ENCODE measurements at regions not wholly inside any gene's neighbourhood (a gene's known extent, or its start where the extent isn't known, plus 50 kb on each side); places are given as distances from the start of the nearest gene placed in this dataset.
"Not testable (repeated sequence)": the region's sequence is repeated elsewhere in the genome, so short reads cannot be mapped to it uniquely, and the experiment has no call there.

DNA sequence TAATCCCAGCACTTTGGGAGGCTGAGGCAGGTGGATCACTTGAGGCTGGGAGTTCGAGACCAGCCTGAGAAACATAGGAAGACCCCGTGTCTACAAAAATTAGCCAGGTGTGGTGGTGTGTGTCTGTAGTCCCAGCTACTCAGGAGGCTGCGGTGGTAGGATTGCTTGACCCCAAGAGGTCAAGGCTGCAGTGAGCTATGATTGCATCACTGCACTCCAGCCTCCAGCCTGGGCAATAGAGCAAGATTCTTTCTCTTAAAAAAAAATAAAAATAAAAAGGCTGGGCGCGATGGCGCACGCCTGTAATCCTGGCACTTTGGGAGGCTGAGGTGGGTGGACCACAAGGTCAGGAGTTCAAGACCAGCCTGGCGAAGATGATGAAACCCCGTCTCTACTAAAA, 119.4 kb downstream of the NPTX2 start:
- not testable (repeated sequence) for H3K27ac Mint-ChIP-seq; H3K4me3 Mint-ChIP-seq; H3K9me3 Mint-ChIP-seq; DNase-seq; H3K27me3 Mint-ChIP-seq (ENCODE audit: low read depth in 3 of 3); H3K4me1 Mint-ChIP-seq; H3K36me3 Mint-ChIP-seq

DNA sequence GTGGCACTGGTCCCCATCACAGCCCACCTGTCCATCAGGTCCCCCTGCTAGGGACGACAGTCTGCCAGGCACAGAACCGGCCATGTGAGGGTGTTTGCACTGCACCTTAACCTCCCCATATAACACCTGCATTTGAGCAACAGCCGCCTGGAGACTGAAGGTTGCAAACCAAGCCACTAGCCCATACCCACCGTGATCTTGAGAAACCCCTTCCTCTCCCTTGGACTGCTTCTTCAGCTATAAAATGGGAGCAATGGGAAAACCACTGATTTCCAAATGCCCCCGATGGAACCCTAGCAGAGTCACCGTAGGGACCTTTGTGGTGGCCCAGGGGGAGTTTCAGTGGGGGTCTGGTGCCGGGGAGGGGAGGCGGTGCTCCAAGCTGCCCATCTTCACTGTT, 120.1 kb downstream of the NPTX2 start:
- no peaks in the 10 kb centered on the region for H3K36me3 Mint-ChIP-seq
- H3K27ac Mint-ChIP-seq = no peak overlapping the region
- peaks cover 0 to 5% (median 0%) of the 10 kb centered on the region in 3 donors for H3K27me3 Mint-ChIP-seq (ENCODE audit: low read depth in 3 of 3)
- no peaks in the 10 kb centered on the region for H3K4me1 Mint-ChIP-seq
- H3K9me3 Mint-ChIP-seq = peaks cover 0 to 1% (median 0%) of the 10 kb centered on the region in 6 donors
- no peak overlapping the region for H3K4me3 Mint-ChIP-seq
- DNase-seq = no peak

DNA sequence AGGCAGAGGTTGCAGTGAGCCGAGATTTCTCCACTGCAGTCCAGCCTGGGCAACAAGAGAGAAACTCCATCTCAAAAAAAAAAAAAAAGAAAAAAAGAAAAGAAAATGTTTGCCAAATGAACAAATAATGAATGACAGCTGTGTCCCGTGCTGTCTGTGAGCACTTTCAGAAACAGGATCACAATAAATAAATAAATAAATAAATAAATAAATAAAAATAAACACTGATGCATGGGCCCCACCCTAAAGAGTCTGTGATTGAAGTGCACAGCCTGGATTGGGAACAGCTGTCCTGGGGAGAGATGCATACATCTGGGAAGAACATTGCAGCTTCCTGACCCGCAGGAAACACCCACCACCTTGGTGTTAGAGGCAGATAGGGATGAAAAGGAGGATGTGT, 123.6 kb downstream of the NPTX2 start:
- peaks cover 0 to 3% (median 0%) of the 10 kb centered on the region in 3 donors for H3K27me3 Mint-ChIP-seq (ENCODE audit: low read depth in 3 of 3)

DNA sequence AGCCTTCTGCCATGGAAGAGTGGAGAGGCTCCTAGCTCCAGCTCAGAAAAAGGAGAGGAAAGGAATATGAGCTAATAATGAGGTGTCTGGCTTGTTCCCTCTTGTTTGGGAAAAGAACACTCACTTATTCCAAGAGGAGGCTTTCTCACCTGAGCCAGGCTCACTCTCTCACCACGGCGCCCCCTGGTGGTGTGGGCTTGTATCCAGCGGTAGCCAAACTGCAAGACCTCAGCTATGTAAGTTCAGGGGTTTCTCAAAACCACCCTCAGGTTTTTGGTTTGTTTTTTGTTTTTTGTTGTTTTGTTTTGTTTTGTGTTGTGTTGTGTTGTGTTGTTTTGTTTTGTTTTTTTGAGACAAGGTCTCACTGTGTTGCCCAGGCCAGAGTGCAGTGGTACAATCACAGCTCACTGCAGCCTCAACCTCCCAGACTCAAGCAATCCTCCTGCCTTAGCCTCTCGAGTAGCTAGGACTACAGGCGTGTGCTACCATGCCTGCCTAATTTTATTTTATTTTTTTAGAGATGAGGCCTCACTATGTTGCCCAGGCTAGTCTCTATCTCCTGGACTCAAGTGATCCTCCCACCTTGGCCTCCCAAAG, 124.0 kb downstream of the TMEM130 start:
- Mint-ChIP-seq H3K36me3 (no peaks in the 10 kb centered on the region), H3K27me3 (ENCODE audit: low read depth in 3 of 3) (peaks cover 2 to 5% (median 4%) of the 10 kb centered on the region in 3 donors), H3K27ac (no peak overlapping the region), H3K4me3 (no peak overlapping the region), H3K4me1 (no peaks in the 10 kb centered on the region), H3K9me3 (no peaks in the 10 kb centered on the region)
- peak; percentile 29 to 39 (median 36) for DNase-seq

More for the DNA sequence above, 123.6 kb downstream of the NPTX2 start:
- Mint-ChIP-seq H3K4me1 (no peaks in the 10 kb centered on the region), H3K4me3 (no peak overlapping the region), H3K9me3 (no peaks in the 10 kb centered on the region), H3K27ac (no peak overlapping the region), H3K36me3 (no peaks in the 10 kb centered on the region)
- DNase-seq = no peak

DNA sequence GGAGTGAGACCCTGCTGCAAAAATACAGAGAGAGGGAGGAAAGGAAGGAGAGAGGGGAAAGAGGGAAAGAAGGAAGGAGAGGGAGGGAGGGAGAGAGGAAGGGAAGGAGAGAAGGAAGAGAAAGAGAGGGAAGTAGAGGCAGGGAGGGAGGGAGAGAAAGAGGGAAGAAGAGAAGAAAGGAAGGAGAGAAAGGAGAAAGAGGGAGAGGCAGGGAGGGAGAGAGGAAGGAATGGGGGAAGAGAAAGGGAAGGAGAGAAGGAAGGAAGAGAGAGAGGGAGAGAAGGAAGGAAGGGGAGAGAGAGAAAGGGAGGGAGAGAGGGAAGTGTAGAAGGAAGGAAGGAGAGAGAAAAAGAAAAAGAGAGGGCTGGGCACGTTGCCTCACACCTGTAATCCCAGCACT, 121.7 kb downstream of the TMEM130 start:
- H3K9me3 Mint-ChIP-seq = no peaks in the 10 kb centered on the region
- H3K4me1 Mint-ChIP-seq = no peaks in the 10 kb centered on the region
- peaks cover under 1 to 5% (median 4%) of the 10 kb centered on the region in 3 donors for H3K27me3 Mint-ChIP-seq (ENCODE audit: low read depth in 3 of 3)
- no peak overlapping the region for H3K4me3 Mint-ChIP-seq
- DNase-seq = no peak
- no peak overlapping the region for H3K27ac Mint-ChIP-seq
- H3K36me3 Mint-ChIP-seq = no peaks in the 10 kb centered on the region

DNA sequence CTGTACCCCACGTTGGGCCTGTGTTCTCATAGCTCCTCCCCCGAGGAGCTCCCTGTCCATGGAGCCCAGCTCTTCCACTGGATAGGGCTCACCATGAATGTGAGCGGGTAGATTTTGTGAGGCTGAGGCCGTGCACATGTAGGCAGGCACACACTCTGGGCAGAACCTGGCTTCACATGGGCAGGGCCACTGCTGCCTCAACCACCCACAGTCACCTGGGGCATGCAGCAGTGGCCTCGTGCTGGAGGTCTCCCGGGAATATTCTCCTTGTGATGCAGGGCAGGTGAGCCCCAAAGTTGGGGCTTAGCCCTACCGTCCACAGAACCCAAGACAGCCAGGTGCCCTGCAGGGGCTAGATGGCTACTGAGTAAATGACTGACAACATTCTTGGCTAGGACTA, 116.6 kb downstream of the TMEM130 start:
- Mint-ChIP-seq H3K27ac (no peak overlapping the region), H3K9me3 (peaks cover 0 to 1% (median 0%) of the 10 kb centered on the region in 6 donors), H3K36me3 (no peaks in the 10 kb centered on the region), H3K4me1 (no peaks in the 10 kb centered on the region), H3K4me3 (no peak overlapping the region), H3K27me3 (ENCODE audit: low read depth in 3 of 3) (peaks cover 0 to 5% (median 2%) of the 10 kb centered on the region in 3 donors)
- no peak for DNase-seq

DNA sequence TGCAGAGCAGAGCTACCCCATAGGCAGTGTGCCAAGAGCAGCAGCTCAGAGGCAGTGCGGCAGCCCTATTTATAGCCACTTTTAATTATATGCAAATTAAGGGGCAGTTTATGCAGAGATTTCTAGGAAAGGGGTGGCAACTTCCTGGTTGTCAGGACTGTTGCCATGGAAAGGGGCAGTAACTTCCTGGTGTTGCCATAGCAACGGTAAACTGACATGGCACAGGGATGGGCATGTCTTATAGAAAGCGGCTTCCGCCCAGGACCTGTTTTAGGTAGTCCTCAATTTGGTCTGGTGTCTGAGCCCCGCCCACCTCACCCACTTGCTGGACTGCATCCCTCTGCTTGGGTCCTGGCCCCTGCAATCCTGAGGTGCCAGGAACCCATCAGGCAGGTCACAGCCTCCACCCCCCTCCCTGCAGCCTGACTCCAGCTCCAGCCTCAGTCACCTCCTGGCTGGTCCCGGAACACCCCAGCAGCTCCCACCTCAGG, 115.8 kb downstream of the TMEM130 start:
- Mint-ChIP-seq H3K4me1 (no peaks in the 10 kb centered on the region), H3K27me3 (ENCODE audit: low read depth in 3 of 3) (peaks cover 0 to 4% (median 0%) of the 10 kb centered on the region in 3 donors), H3K9me3 (peaks cover 0 to 1% (median 0%) of the 10 kb centered on the region in 6 donors), H3K4me3 (no peak overlapping the region), H3K27ac (no peak overlapping the region), H3K36me3 (no peaks in the 10 kb centered on the region)
- DNase-seq = no peak

DNA sequence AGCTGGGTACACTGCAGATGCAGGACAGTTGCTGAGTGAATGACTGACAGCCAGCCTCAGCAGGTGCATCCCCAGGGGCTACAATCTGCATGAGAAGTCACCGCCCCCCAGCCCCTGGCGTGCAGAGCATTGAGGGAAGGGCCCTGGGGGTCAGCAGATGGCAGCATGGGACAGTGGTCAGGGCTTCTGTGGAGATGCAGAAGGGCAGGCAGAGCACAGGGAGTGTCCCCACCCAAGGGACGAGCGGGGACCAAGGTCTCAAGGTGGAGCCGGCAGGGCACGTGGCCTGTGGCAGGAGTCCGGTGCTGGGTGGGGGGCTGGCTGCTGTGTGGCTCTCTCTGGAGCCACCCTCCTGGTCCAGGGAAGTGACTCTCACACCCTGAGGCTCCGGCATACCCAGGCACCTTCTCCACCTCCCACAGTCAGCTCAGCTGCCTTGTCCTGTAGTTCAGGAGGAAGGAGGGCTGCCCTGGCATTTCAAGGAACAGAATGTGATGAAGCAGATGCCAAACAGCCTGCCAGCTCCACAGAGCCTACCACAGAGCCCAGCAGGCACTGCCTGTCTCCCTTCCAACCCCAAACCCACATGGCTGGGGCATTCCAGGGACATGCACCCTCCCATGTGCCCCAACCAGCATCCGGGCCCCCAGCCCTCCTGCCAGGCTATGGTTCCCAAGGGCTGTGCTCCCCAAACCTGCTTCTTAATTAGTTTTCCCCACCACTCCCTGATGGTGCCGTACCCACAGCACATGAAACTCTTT, 114.5 kb downstream of the TMEM130 start:
- Mint-ChIP-seq H3K36me3 (no peaks in the 10 kb centered on the region), H3K4me1 (no peaks in the 10 kb centered on the region), H3K9me3 (peaks cover 0 to 1% (median 0%) of the 10 kb centered on the region in 6 donors), H3K27ac (no peak overlapping the region), H3K27me3 (ENCODE audit: low read depth in 3 of 3) (peaks cover 0 to 4% (median under 1%) of the 10 kb centered on the region in 3 donors), H3K4me3 (no peak overlapping the region)
- no peak for DNase-seq

DNA sequence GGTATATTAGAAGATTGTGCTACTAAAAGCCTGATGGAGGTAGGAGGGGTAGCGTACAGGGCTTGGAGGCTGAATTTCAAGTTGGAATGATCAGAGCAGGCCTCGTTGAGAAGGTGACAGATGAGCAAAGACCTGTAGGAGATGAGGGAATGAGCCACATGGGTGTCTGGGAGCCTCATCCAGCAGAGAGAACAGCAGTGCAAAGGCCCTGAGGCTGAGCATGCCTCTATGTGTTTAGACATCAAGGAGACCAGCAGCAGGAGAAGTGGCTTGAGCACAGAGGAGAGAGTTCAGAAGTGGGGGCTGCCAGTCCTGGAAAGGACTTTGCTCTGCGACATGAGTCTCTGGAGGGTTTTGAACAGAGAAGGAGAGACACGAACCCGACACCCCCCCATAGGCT, 111.7 kb downstream of the TMEM130 start:
- no peaks in the 10 kb centered on the region for H3K4me1 Mint-ChIP-seq

DNA sequence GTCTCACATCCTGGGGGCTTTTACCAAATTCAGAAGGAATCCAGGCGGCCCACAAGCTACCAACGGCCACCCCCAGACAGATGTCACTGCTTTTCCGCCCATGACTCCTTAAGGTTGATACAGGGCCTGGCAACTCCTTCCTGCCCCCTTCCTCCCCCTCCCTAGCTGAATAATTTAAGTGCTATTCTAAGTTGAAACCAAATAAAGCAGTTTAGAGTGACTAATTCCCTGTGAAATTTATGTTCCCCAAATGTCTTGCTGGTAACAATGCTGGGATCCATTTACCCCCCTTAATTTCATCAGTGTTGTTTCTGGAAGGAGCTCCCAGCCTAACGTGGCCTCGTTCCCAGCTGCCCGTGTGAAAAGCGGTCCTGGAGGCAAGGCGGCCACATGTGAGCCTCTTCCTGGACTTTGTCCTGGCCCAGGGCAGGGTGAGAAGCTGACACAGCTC, 109.6 kb downstream of the TMEM130 start:
- H3K27me3 Mint-ChIP-seq (ENCODE audit: low read depth in 3 of 3) = peaks cover 0 to 3% (median 2%) of the 10 kb centered on the region in 3 donors
- H3K27ac Mint-ChIP-seq = no peak overlapping the region
- H3K4me3 Mint-ChIP-seq = no peak overlapping the region
- H3K36me3 Mint-ChIP-seq = no peaks in the 10 kb centered on the region
- DNase-seq = no peak
- no peaks in the 10 kb centered on the region for H3K9me3 Mint-ChIP-seq
- no peaks in the 10 kb centered on the region for H3K4me1 Mint-ChIP-seq

More for the DNA sequence above, 111.7 kb downstream of the TMEM130 start:
- Mint-ChIP-seq H3K9me3 (peaks cover 0 to 1% (median 0%) of the 10 kb centered on the region in 6 donors), H3K27me3 (ENCODE audit: low read depth in 3 of 3) (peaks cover 0 to 3% (median 2%) of the 10 kb centered on the region in 3 donors), H3K36me3 (no peaks in the 10 kb centered on the region), H3K27ac (no peak overlapping the region), H3K4me3 (no peak overlapping the region)
- no peak for DNase-seq

DNA sequence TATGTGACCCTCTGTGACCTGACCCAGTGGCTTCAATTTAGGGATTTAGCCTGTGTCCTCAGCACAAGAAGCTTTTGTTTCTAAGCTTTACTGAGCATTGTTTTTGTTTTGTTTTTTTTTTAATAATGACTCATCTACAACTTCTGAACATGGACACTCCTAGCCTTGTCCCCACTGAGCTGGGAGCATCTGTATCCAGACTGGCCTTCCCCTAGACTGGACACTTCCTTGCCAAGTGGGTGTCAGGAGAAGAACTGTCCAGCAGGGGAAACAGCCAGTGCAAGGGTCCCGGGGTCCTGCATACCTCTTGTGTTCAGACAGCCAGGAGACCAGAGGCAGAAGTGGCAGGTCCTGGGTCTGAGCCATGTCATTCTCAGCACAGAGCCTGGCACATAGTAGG, 108.6 kb downstream of the TMEM130 start:
- Mint-ChIP-seq H3K9me3 (no peaks in the 10 kb centered on the region), H3K36me3 (no peaks in the 10 kb centered on the region), H3K27ac (no peak overlapping the region), H3K4me3 (no peak overlapping the region), H3K4me1 (no peaks in the 10 kb centered on the region), H3K27me3 (ENCODE audit: low read depth in 3 of 3) (peaks cover 0 to 6% (median 4%) of the 10 kb centered on the region in 3 donors)
- DNase-seq = no peak

DNA sequence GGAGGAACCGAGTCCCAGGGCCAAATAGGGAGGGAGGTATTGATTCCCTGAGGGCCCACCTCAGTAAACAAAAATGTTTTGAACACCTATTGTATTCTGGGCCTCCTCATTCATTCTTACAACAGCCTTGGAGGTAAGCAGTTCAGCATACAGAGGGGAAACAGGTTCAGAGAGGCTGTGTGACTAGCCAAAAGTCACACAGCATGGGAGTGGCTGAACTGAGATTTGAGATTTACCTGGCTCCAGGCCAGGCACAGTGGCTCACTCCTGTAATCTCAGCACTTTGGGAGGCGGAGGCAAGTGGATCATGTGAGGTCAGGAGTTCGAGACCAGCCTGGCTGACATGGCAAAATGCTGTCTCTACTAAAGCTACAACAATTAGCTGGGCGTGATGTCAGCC, 107.2 kb downstream of the TMEM130 start:
- DNase-seq = no peak
- H3K36me3 Mint-ChIP-seq = no peaks in the 10 kb centered on the region
- peaks cover 0 to 6% (median 4%) of the 10 kb centered on the region in 3 donors for H3K27me3 Mint-ChIP-seq (ENCODE audit: low read depth in 3 of 3)
- no peak overlapping the region for H3K27ac Mint-ChIP-seq
- H3K4me3 Mint-ChIP-seq = no peak overlapping the region
- no peaks in the 10 kb centered on the region for H3K9me3 Mint-ChIP-seq
- no peaks in the 10 kb centered on the region for H3K4me1 Mint-ChIP-seq

DNA sequence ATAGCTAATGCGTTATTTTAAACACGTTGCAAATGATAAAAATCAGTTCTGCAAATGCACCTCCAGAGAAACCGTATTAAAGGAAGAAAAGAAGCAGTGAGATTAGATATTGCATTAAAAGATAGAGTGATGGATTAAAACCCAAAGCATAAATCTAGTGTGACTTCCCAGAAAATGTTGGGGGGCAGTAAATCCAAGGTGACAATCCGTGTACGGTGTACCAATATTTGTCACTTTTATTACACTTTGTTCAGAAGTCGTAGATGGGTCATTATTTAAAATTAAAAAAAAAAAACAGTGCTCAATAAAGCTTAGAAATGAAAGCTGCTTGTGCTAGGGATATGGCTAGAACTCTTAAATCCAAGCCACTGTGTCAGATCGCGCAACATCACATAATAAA, 106.4 kb downstream of the TMEM130 start:
- H3K9me3 Mint-ChIP-seq = no peaks in the 10 kb centered on the region
- H3K4me3 Mint-ChIP-seq = no peak overlapping the region
- no peaks in the 10 kb centered on the region for H3K36me3 Mint-ChIP-seq
- no peak overlapping the region for H3K27ac Mint-ChIP-seq
- no peak for DNase-seq
- no peaks in the 10 kb centered on the region for H3K4me1 Mint-ChIP-seq
- H3K27me3 Mint-ChIP-seq (ENCODE audit: low read depth in 3 of 3) = peaks cover 0 to 6% (median 4%) of the 10 kb centered on the region in 3 donors

DNA sequence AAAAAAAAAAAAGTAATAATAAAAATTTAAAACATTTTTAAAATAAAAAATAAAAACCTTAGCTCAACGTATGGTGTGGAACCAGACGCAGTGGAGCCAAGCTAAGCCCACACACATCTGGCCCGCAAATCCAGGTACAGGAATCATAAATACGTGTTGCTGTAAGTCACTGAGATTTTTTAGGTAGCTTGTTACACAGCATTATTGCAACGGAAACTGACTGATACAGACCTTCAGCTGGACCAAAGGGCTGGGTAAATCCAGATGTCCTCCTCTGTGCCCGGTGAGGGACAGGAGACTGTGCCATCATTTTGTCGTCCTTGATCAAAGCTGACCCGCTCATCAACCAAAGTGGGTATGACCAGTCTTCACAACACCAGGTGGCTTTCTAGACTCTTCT, 104.9 kb downstream of the TMEM130 start:
- Mint-ChIP-seq H3K27me3 (ENCODE audit: low read depth in 3 of 3) (peaks cover 2 to 6% (median 3%) of the 10 kb centered on the region in 3 donors), H3K36me3 (no peaks in the 10 kb centered on the region), H3K4me3 (no peak overlapping the region), H3K4me1 (no peaks in the 10 kb centered on the region), H3K9me3 (no peaks in the 10 kb centered on the region), H3K27ac (no peak overlapping the region)
- no peak for DNase-seq
